ENCODE measurements at regions not wholly inside any gene's neighbourhood (a gene's known extent, or its start where the extent isn't known, plus 50 kb on each side); places are given as distances from the start of the nearest gene placed in this dataset.

GRCh38 chr20:46827718-46828458, 66.8 kb upstream of the EYA2 start:
- no peaks in the 10 kb centered on the region for H3K4me1 ChIP-seq (ENCODE audit: control insufficient read depth, insufficient read depth, low read length)
- ATAC-seq (no peak), DNase-seq (no peak)
- no peak for TF ChIP-seq CTCF (IDR thresholded peaks at IDR 0.05)
- no peaks in the 10 kb centered on the region for H3K36me3 Mint-ChIP-seq
- no peaks in the 10 kb centered on the region for H3K9me3 ChIP-seq (ENCODE audit: control insufficient read depth, insufficient read depth, low read length)
- H3K4me3 ChIP-seq (ENCODE audit: low read length), result no peak overlapping the region
- H3K9me3 Mint-ChIP-seq, result no peaks in the 10 kb centered on the region
- H3K4me1 Mint-ChIP-seq, result no peaks in the 10 kb centered on the region
- WGBS (ENCODE audit: insufficient coverage), result 82% methylated on average over 10 of the region's 10 CpGs
- no peak overlapping the region for H3K27ac ChIP-seq (ENCODE audit: low read length)
- H3K27me3 Mint-ChIP-seq (ENCODE audit: low read depth in 2 of 2), result peaks cover 14 to 34% of the 10 kb centered on the region in 2 donors
- peaks cover 3% of the 10 kb centered on the region for H3K27me3 ChIP-seq (ENCODE audit: control insufficient read depth, insufficient read depth, low read length)
- intact Hi-C loops (cut with micrococcal nuclease), result no loop called here
- H3K27ac Mint-ChIP-seq, result no peak overlapping the region
- H3K36me3 ChIP-seq (ENCODE audit: control insufficient read depth, insufficient read depth, low read length), result no peaks in the 10 kb centered on the region
- no peak overlapping the region for H3K4me3 Mint-ChIP-seq

- Mint-ChIP-seq H3K4me1 (no peaks in the 10 kb centered on the region), H3K27ac (no peak overlapping the region), H3K36me3 (no peaks in the 10 kb centered on the region), H3K9me3 (no peaks in the 10 kb centered on the region), H3K27me3 (ENCODE audit: low read depth in 2 of 2) (peaks cover 12 to 35% of the 10 kb centered on the region in 2 donors), H3K4me3 (no peak overlapping the region)
- Histone ChIP-seq H3K4me3 (ENCODE audit: low read length) (no peak overlapping the region), H3K27me3 (ENCODE audit: control insufficient read depth, insufficient read depth, low read length) (peaks cover 3% of the 10 kb centered on the region), H3K9me3 (ENCODE audit: control insufficient read depth, insufficient read depth, low read length) (no peaks in the 10 kb centered on the region), H3K4me1 (ENCODE audit: control insufficient read depth, insufficient read depth, low read length) (no peaks in the 10 kb centered on the region), H3K36me3 (ENCODE audit: control insufficient read depth, insufficient read depth, low read length) (no peaks in the 10 kb centered on the region), H3K27ac (ENCODE audit: low read length) (no peak overlapping the region)
- TF ChIP-seq CTCF (IDR thresholded peaks at IDR 0.05), result no peak
- WGBS (ENCODE audit: insufficient coverage), result 82% methylated on average over 2 of the region's 2 CpGs
- DNase-seq, result no peak
- intact Hi-C loops (cut with micrococcal nuclease), result no loop called here
- no peak for ATAC-seq
Measured at GRCh38 chr20:46828471-46828870, 66.2 kb upstream of the EYA2 start.

GRCh38 chr20:46830886-46831632, 63.6 kb upstream of the EYA2 start:
- no peaks in the 10 kb centered on the region for H3K36me3 Mint-ChIP-seq
- WGBS (ENCODE audit: insufficient coverage), result 72% methylated on average over 5 of the region's 6 CpGs
- no peak overlapping the region for H3K27ac Mint-ChIP-seq
- no peaks in the 10 kb centered on the region for H3K9me3 ChIP-seq (ENCODE audit: control insufficient read depth, insufficient read depth, low read length)
- H3K4me1 Mint-ChIP-seq, result no peaks in the 10 kb centered on the region
- no peak for TF ChIP-seq CTCF (IDR thresholded peaks at IDR 0.05)
- no peak overlapping the region for H3K4me3 ChIP-seq (ENCODE audit: low read length)
- no peaks in the 10 kb centered on the region for H3K4me1 ChIP-seq (ENCODE audit: control insufficient read depth, insufficient read depth, low read length)
- no peak for DNase-seq
- H3K9me3 Mint-ChIP-seq, result no peaks in the 10 kb centered on the region
- no peaks in the 10 kb centered on the region for H3K36me3 ChIP-seq (ENCODE audit: control insufficient read depth, insufficient read depth, low read length)
- peaks cover 3% of the 10 kb centered on the region for H3K27me3 ChIP-seq (ENCODE audit: control insufficient read depth, insufficient read depth, low read length)
- no peak overlapping the region for H3K27ac ChIP-seq (ENCODE audit: low read length)
- ATAC-seq, result no peak
- peaks cover 14 to 23% of the 10 kb centered on the region in 2 donors for H3K27me3 Mint-ChIP-seq (ENCODE audit: low read depth in 2 of 2)
- intact Hi-C loops (cut with micrococcal nuclease), result no loop called here
- no peak overlapping the region for H3K4me3 Mint-ChIP-seq
